ENCODE measurements at regions not wholly inside any gene's neighbourhood (a gene's known extent, or its start where the extent isn't known, plus 50 kb on each side); places are given as distances from the start of the nearest gene placed in this dataset.

DNA sequence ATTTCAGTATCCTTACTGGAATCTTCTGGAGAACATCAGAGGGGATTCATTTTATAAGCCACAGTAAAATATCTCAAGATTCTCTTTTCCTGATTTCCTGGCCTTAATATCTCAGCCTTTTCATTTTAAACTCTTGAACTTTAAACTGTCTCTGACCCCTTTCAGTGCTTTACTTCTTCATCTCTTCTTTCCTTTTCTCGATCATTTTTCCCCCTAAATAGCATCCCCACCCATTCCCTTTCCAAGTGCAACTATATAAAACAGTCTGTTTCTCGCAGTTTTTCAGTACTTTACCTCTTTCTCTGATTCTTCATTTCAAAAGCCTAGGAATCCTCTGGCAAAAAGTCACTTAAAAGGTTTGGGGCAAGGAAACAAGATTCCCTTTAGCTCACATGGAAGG lies 80.5 kb downstream of the PALM2AKAP2 start:
- Histone ChIP-seq H3K4me1 (ENCODE audit: control insufficient read depth, insufficient read depth, low read length) (no peaks in the 10 kb centered on the region), H3K9me3 (ENCODE audit: control insufficient read depth, low read depth, low read length) (no peaks in the 10 kb centered on the region), H3K4me3 (ENCODE audit: low read length) (no peak overlapping the region), H3K36me3 (ENCODE audit: control insufficient read depth, insufficient read depth, low read length) (no peaks in the 10 kb centered on the region), H3K27ac (ENCODE audit: low read length) (no peak overlapping the region), H3K27me3 (ENCODE audit: control insufficient read depth, insufficient read depth, low read length) (peaks cover 3% of the 10 kb centered on the region)
- no peak for DNase-seq
- WGBS (ENCODE audit: insufficient coverage, low lambda C conversion rate), result 71% methylated on average over 1 of the region's 2 CpGs

DNA sequence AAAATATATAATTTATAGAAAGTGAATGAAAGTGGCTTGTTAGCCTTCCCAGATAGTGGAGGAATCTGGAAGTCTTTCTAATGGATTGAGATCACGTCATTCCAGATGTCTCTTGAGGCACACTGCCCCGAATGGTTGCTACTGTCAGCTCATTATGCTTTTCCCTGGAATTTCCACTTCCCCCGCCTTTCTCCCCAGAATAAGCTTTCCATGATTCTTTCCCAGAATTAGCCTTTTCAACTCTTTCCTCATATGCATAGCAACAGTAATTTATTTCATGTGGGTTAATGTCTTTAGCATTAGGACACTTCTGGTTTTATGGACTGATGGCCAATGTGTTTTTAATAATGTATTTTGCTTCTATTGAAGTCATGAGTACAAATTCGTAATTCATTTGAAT lies 81.5 kb downstream of the PALM2AKAP2 start:
- H3K4me1 ChIP-seq (ENCODE audit: control insufficient read depth, insufficient read depth, low read length), result no peaks in the 10 kb centered on the region
- H3K27ac ChIP-seq (ENCODE audit: low read length), result no peak overlapping the region
- 71% methylated on average over 1 of the region's 4 CpGs for WGBS (ENCODE audit: insufficient coverage, low lambda C conversion rate)
- H3K36me3 ChIP-seq (ENCODE audit: control insufficient read depth, insufficient read depth, low read length), result no peaks in the 10 kb centered on the region
- H3K27me3 ChIP-seq (ENCODE audit: control insufficient read depth, insufficient read depth, low read length), result peaks cover 3% of the 10 kb centered on the region
- no peaks in the 10 kb centered on the region for H3K9me3 ChIP-seq (ENCODE audit: control insufficient read depth, low read depth, low read length)
- no peak overlapping the region for H3K4me3 ChIP-seq (ENCODE audit: low read length)
- peak; percentile 15 to 16 for DNase-seq

- H3K36me3 ChIP-seq (ENCODE audit: control insufficient read depth, insufficient read depth, low read length), result no peaks in the 10 kb centered on the region
- peaks cover 3% of the 10 kb centered on the region for H3K27me3 ChIP-seq (ENCODE audit: control insufficient read depth, insufficient read depth, low read length)
- no peak for DNase-seq
- H3K4me1 ChIP-seq (ENCODE audit: control insufficient read depth, insufficient read depth, low read length), result no peaks in the 10 kb centered on the region
- H3K27ac ChIP-seq (ENCODE audit: low read length), result no peak overlapping the region
- no peaks in the 10 kb centered on the region for H3K9me3 ChIP-seq (ENCODE audit: control insufficient read depth, low read depth, low read length)
- H3K4me3 ChIP-seq (ENCODE audit: low read length), result no peak overlapping the region
Observed at GRCh38 chr9:109861918-109862317, 81.9 kb downstream of the PALM2AKAP2 start.

- Histone ChIP-seq H3K27me3 (ENCODE audit: control insufficient read depth, insufficient read depth, low read length) (peaks cover 3% of the 10 kb centered on the region), H3K27ac (ENCODE audit: low read length) (no peak overlapping the region), H3K4me3 (ENCODE audit: low read length) (no peak overlapping the region), H3K4me1 (ENCODE audit: control insufficient read depth, insufficient read depth, low read length) (no peaks in the 10 kb centered on the region), H3K36me3 (ENCODE audit: control insufficient read depth, insufficient read depth, low read length) (no peaks in the 10 kb centered on the region), H3K9me3 (ENCODE audit: control insufficient read depth, low read depth, low read length) (no peaks in the 10 kb centered on the region)
- WGBS (ENCODE audit: insufficient coverage, low lambda C conversion rate), result no CpG with 5 or more reads among the region's 3 CpGs
- no peak for DNase-seq
Observed at GRCh38 chr9:109862452-109862851, 82.5 kb downstream of the PALM2AKAP2 start.

GRCh38 chr9:109863961-109864360 lies 84.0 kb downstream of the PALM2AKAP2 start:
- WGBS (ENCODE audit: insufficient coverage, low lambda C conversion rate), result 93% methylated on average over 2 of the region's 3 CpGs
- no peak for DNase-seq
- no peak overlapping the region for H3K27ac ChIP-seq (ENCODE audit: low read length)
- no peaks in the 10 kb centered on the region for H3K36me3 ChIP-seq (ENCODE audit: control insufficient read depth, insufficient read depth, low read length)
- H3K4me3 ChIP-seq (ENCODE audit: low read length), result no peak overlapping the region
- H3K9me3 ChIP-seq (ENCODE audit: control insufficient read depth, low read depth, low read length), result no peaks in the 10 kb centered on the region
- no peaks in the 10 kb centered on the region for H3K4me1 ChIP-seq (ENCODE audit: control insufficient read depth, insufficient read depth, low read length)
- peaks cover 9% of the 10 kb centered on the region for H3K27me3 ChIP-seq (ENCODE audit: control insufficient read depth, insufficient read depth, low read length)

GRCh38 chr9:109865521-109865920 lies 85.5 kb downstream of the PALM2AKAP2 start:
- no peaks in the 10 kb centered on the region for H3K4me1 ChIP-seq (ENCODE audit: control insufficient read depth, insufficient read depth, low read length)
- no peak for DNase-seq
- H3K27ac ChIP-seq (ENCODE audit: low read length), result no peak overlapping the region
- no peaks in the 10 kb centered on the region for H3K9me3 ChIP-seq (ENCODE audit: control insufficient read depth, low read depth, low read length)
- H3K36me3 ChIP-seq (ENCODE audit: control insufficient read depth, insufficient read depth, low read length), result no peaks in the 10 kb centered on the region
- H3K4me3 ChIP-seq (ENCODE audit: low read length), result no peak overlapping the region
- H3K27me3 ChIP-seq (ENCODE audit: control insufficient read depth, insufficient read depth, low read length), result peaks cover 9% of the 10 kb centered on the region

GRCh38 chr9:109868207-109868606 lies 88.2 kb downstream of the PALM2AKAP2 start:
- Histone ChIP-seq H3K4me3 (ENCODE audit: low read length) (no peak overlapping the region), H3K27ac (ENCODE audit: low read length) (no peak overlapping the region), H3K9me3 (ENCODE audit: control insufficient read depth, low read depth, low read length) (no peaks in the 10 kb centered on the region), H3K36me3 (ENCODE audit: control insufficient read depth, insufficient read depth, low read length) (no peaks in the 10 kb centered on the region), H3K4me1 (ENCODE audit: control insufficient read depth, insufficient read depth, low read length) (no peaks in the 10 kb centered on the region), H3K27me3 (ENCODE audit: control insufficient read depth, insufficient read depth, low read length) (peaks cover 6% of the 10 kb centered on the region)
- WGBS (ENCODE audit: insufficient coverage, low lambda C conversion rate), result no CpG with 5 or more reads among the region's 4 CpGs
- no peak for DNase-seq

DNA sequence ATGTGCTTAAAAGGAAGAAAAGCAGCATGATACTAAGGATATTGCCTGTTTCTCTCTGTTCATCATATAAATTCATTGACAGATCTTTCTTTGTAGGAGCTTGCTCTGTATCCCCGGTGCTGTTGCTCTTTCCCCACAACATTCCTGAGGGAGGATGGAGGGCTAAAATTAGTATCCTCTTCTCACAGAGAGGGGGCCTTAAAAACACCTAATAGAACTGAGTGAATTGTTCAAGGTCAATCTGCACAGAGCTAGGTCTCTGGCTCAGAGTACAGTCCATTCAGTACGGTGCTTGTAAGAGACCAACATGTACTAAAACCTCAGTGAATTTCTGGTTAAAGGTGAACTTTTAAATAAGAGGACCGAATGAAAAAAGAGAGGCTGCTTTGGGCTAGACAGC lies 88.7 kb downstream of the PALM2AKAP2 start:
- no peaks in the 10 kb centered on the region for H3K9me3 ChIP-seq (ENCODE audit: control insufficient read depth, low read depth, low read length)
- no peak overlapping the region for H3K4me3 ChIP-seq (ENCODE audit: low read length)
- WGBS (ENCODE audit: insufficient coverage, low lambda C conversion rate), result 100% methylated on average over 1 of the region's 3 CpGs
- no peak overlapping the region for H3K27ac ChIP-seq (ENCODE audit: low read length)
- no peak for DNase-seq
- no peaks in the 10 kb centered on the region for H3K36me3 ChIP-seq (ENCODE audit: control insufficient read depth, insufficient read depth, low read length)
- H3K4me1 ChIP-seq (ENCODE audit: control insufficient read depth, insufficient read depth, low read length), result no peaks in the 10 kb centered on the region
- peaks cover 6% of the 10 kb centered on the region for H3K27me3 ChIP-seq (ENCODE audit: control insufficient read depth, insufficient read depth, low read length)

DNA sequence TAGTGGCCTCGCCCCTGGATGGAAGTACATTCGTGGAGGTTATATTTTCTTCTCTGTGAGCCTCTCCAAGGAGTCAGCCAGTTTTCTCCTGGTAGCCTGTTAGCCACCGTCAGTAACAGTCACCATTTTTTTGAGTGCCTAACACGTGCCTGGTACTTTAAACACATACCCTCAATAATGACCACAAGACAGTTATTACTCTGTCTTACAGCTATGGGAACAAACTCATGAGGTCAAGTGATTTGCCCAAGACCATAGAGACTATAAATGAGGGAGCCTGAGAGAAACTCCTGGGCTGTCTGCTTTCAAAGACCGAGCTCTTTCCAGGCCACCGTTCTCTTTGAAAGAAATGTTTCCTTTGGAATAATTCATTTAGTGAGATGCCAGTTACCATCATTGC lies 90.4 kb downstream of the PALM2AKAP2 start:
- Histone ChIP-seq H3K4me3 (ENCODE audit: low read length) (no peak overlapping the region), H3K4me1 (ENCODE audit: control insufficient read depth, insufficient read depth, low read length) (no peaks in the 10 kb centered on the region), H3K9me3 (ENCODE audit: control insufficient read depth, low read depth, low read length) (no peaks in the 10 kb centered on the region), H3K36me3 (ENCODE audit: control insufficient read depth, insufficient read depth, low read length) (no peaks in the 10 kb centered on the region), H3K27me3 (ENCODE audit: control insufficient read depth, insufficient read depth, low read length) (peaks cover 6% of the 10 kb centered on the region), H3K27ac (ENCODE audit: low read length) (no peak overlapping the region)
- 59% methylated on average over 4 of the region's 6 CpGs for WGBS (ENCODE audit: insufficient coverage, low lambda C conversion rate)
- no peak for DNase-seq

- H3K9me3 ChIP-seq (ENCODE audit: control insufficient read depth, low read depth, low read length), result no peaks in the 10 kb centered on the region
- H3K4me1 ChIP-seq (ENCODE audit: control insufficient read depth, insufficient read depth, low read length), result no peaks in the 10 kb centered on the region
- H3K27ac ChIP-seq (ENCODE audit: low read length), result no peak overlapping the region
- WGBS (ENCODE audit: insufficient coverage, low lambda C conversion rate), result no CpG with 5 or more reads among the region's 4 CpGs
- H3K4me3 ChIP-seq (ENCODE audit: low read length), result no peak overlapping the region
- peaks cover 11% of the 10 kb centered on the region for H3K27me3 ChIP-seq (ENCODE audit: control insufficient read depth, insufficient read depth, low read length)
- DNase-seq, result no peak
- H3K36me3 ChIP-seq (ENCODE audit: control insufficient read depth, insufficient read depth, low read length), result no peaks in the 10 kb centered on the region
Observed at GRCh38 chr9:109872901-109873300, 92.9 kb downstream of the PALM2AKAP2 start.

- Histone ChIP-seq H3K27ac (ENCODE audit: low read length) (no peak overlapping the region), H3K36me3 (ENCODE audit: control insufficient read depth, insufficient read depth, low read length) (no peaks in the 10 kb centered on the region), H3K27me3 (ENCODE audit: control insufficient read depth, insufficient read depth, low read length) (peaks cover 7% of the 10 kb centered on the region), H3K4me3 (ENCODE audit: low read length) (no peak overlapping the region), H3K4me1 (ENCODE audit: control insufficient read depth, insufficient read depth, low read length) (no peaks in the 10 kb centered on the region), H3K9me3 (ENCODE audit: control insufficient read depth, low read depth, low read length) (no peaks in the 10 kb centered on the region)
- WGBS (ENCODE audit: insufficient coverage, low lambda C conversion rate), result no CpG with 5 or more reads among the region's 4 CpGs
- no peak for DNase-seq
Observed at GRCh38 chr9:109875495-109876129, 95.6 kb downstream of the PALM2AKAP2 start.

All from large intestine (tissue), 3 donors.